Osteoblast (primary cell): ENCODE measurements at regions not wholly inside any gene's neighbourhood (a gene's known extent, or its start where the extent isn't known, plus 50 kb on each side); places are given as distances from the start of the nearest gene placed in this dataset.

Source experiments
- DNase-seq: peaks from one replicate; pipeline ENCODE4 v3.0.0; 2011; ENCODE audit warnings: low spot score, mixed read lengths; ENCODE audit not compliant: insufficient read length; ENCODE audit errors: missing footprints
- H2AFZ ChIP-seq: 2 replicates; pipeline ENCODE4 v1.6.0; 2011; ENCODE audit warnings: mild to moderate bottlenecking, low read length
- H3K27ac ChIP-seq: 2 replicates; pipeline ENCODE4 v1.5.1; 2011; ENCODE audit warnings: mild to moderate bottlenecking, low read depth, low read length, moderate library complexity
- H3K27me3 ChIP-seq: 2 replicates; pipeline ENCODE4 v1.6.0; 2012; ENCODE audit warnings: mild to moderate bottlenecking, control low read depth, inconsistent platforms, low read length, moderate library complexity; ENCODE audit not compliant: insufficient read depth
- H3K36me3 ChIP-seq: 2 replicates; pipeline ENCODE4 v1.5.1; 2011; ENCODE audit warnings: mild to moderate bottlenecking, low read length, control low read depth, moderate library complexity; ENCODE audit not compliant: insufficient read depth
- H3K4me1 ChIP-seq: 2 replicates; pipeline ENCODE4 v1.5.1; 2011; ENCODE audit warnings: mild to moderate bottlenecking, low read length, control low read depth, moderate library complexity; ENCODE audit not compliant: insufficient read depth
- H3K4me2 ChIP-seq: 2 replicates; pipeline ENCODE4 v1.6.0; 2011; ENCODE audit warnings: mild to moderate bottlenecking, low read length; ENCODE audit not compliant: insufficient read depth
- H3K4me3 ChIP-seq: fragments of 200-600 bp; sonication (generic); 3 replicates; pipeline ENCODE4 v1.5.1; 2012; ENCODE audit warnings: mild to moderate bottlenecking, low read length, inconsistent platforms; ENCODE audit not compliant: insufficient read depth
- H3K79me2 ChIP-seq: 2 replicates; pipeline ENCODE4 v1.6.0; 2012; ENCODE audit warnings: mild to moderate bottlenecking, low read length, control low read depth, inconsistent platforms; ENCODE audit not compliant: insufficient read depth
- H3K9me3 ChIP-seq: 2 replicates; pipeline ENCODE4 v1.5.1; 2011; ENCODE audit warnings: low read depth, low read length, control low read depth
- H4K20me1 ChIP-seq: 2 replicates; pipeline ENCODE4 v1.6.0; 2012; ENCODE audit warnings: mild to moderate bottlenecking, low read length, control low read depth; ENCODE audit not compliant: insufficient read depth
- CTCF ChIP-seq: IDR thresholded peaks from 2 replicates; pipeline ENCODE4 v1.5.1; 2011; ENCODE audit warnings: mild to moderate bottlenecking, low read depth, low read length, moderate library complexity; ENCODE audit errors: extremely low read depth

GRCh38 chr12:116360579-116361413, 83.3 kb upstream of the MED13L start:
- Histone ChIP-seq H3K27ac (no peak overlapping the region), H3K4me1 (peaks cover 16% of the 10 kb centered on the region), H3K4me2 (no peak overlapping the region), H2AFZ (no peak overlapping the region), H3K36me3 (no peaks in the 10 kb centered on the region), H3K4me3 (no peak overlapping the region), H3K27me3 (no peaks in the 10 kb centered on the region), H4K20me1 (no peaks in the 10 kb centered on the region), H3K79me2 (no peaks in the 10 kb centered on the region), H3K9me3 (no peaks in the 10 kb centered on the region)
- no peak for DNase-seq
- TF ChIP-seq CTCF: no peak

- TF ChIP-seq CTCF: no peak
- Histone ChIP-seq H4K20me1 (no peaks in the 10 kb centered on the region), H3K4me1 (peaks cover 16% of the 10 kb centered on the region), H3K79me2 (no peaks in the 10 kb centered on the region), H3K27me3 (no peaks in the 10 kb centered on the region), H3K4me2 (no peak overlapping the region), H3K27ac (no peak overlapping the region), H3K4me3 (no peak overlapping the region), H3K36me3 (no peaks in the 10 kb centered on the region), H3K9me3 (no peaks in the 10 kb centered on the region), H2AFZ (no peak overlapping the region)
- DNase-seq: no peak
Observed at GRCh38 chr12:116361414-116362223, 84.1 kb upstream of the MED13L start.

GRCh38 chr12:116365114-116365513, 87.6 kb upstream of the MED13L start:
- Histone ChIP-seq H3K9me3 (peaks cover 4% of the 10 kb centered on the region), H2AFZ (no peak overlapping the region), H3K36me3 (no peaks in the 10 kb centered on the region), H3K4me3 (no peak overlapping the region), H4K20me1 (no peaks in the 10 kb centered on the region), H3K79me2 (no peaks in the 10 kb centered on the region), H3K27ac (no peak overlapping the region), H3K4me2 (no peak overlapping the region), H3K27me3 (no peaks in the 10 kb centered on the region), H3K4me1 (no peaks in the 10 kb centered on the region)
- TF ChIP-seq CTCF: no peak
- DNase-seq: no peak
